HepG2 (cell line): ENCODE measurements at regions not wholly inside any gene's neighbourhood (a gene's known extent, or its start where the extent isn't known, plus 50 kb on each side); places are given as distances from the start of the nearest gene placed in this dataset.

ENCODE experiments used
- AFF4 ChIP-seq: sonication (generic); formaldehyde crosslinking; IDR thresholded peaks from 2 replicates; pipeline ENCODE4 v1.4.0; 2020; ENCODE audit warnings: missing genetic modification reagents
- ARID4A ChIP-seq: sonication (generic); formaldehyde crosslinking; IDR thresholded peaks from 2 replicates; pipeline ENCODE4 v1.5.0; 2020; ENCODE audit warnings: mild to moderate bottlenecking, missing genetic modification reagents, borderline replicate concordance
- CHD4 ChIP-seq: fragments of 200-600 bp; sonication (generic); IDR thresholded peaks from 2 replicates; pipeline ENCODE4 v1.7.0; 2017; ENCODE audit warnings: mild to moderate bottlenecking, low read length, borderline replicate concordance
- GMEB2 ChIP-seq: IDR thresholded peaks from 2 replicates; pipeline ENCODE4 v1.6.1; 2016; ENCODE audit warnings: missing biosample characterization, missing genetic modification reagents, low read depth
- MIER2 ChIP-seq: IDR thresholded peaks from 2 replicates; pipeline ENCODE4 v1.6.1; 2016; ENCODE audit warnings: missing biosample characterization, missing genetic modification reagents
- MTA1 ChIP-seq: sonication (generic); formaldehyde crosslinking; IDR thresholded peaks from 2 replicates; pipeline ENCODE4 v1.4.0; 2020; ENCODE audit warnings: missing genetic modification reagents, mild to moderate bottlenecking, borderline replicate concordance
- NR2C2 ChIP-seq: sonication (generic); formaldehyde crosslinking; IDR thresholded peaks from 2 replicates; pipeline ENCODE4 v1.4.0; 2020; ENCODE audit warnings: missing genetic modification reagents, mild to moderate bottlenecking, moderate library complexity, borderline replicate concordance
- RFX5 ChIP-seq: IDR thresholded peaks from 2 replicates; pipeline ENCODE4 v1.6.1; 2011; ENCODE audit warnings: low read depth, low read length, improper control_type of control experiment
- SMAD3 ChIP-seq: sonication (generic); formaldehyde crosslinking; IDR thresholded peaks from 2 replicates; pipeline ENCODE4 v1.4.0; 2020; ENCODE audit warnings: missing genetic modification reagents
- TFAP4 ChIP-seq: sonication (generic); IDR thresholded peaks from 2 replicates; pipeline ENCODE4 v1.6.1; 2016; ENCODE audit warnings: low read depth, borderline replicate concordance
- ZBTB43 ChIP-seq: sonication (generic); formaldehyde crosslinking; conservative IDR thresholded peaks from 2 replicates; pipeline ENCODE4 v1.4.0; 2020; ENCODE audit warnings: missing genetic modification reagents
- ZNF343 ChIP-seq: sonication (generic); formaldehyde crosslinking; IDR thresholded peaks from 2 replicates; pipeline ENCODE4 v1.4.0; 2020; ENCODE audit warnings: mild to moderate bottlenecking, missing genetic modification reagents
- ZNF546 ChIP-seq: sonication (generic); formaldehyde crosslinking; conservative IDR thresholded peaks from 2 replicates; pipeline ENCODE4 v1.8.1; 2023; ENCODE audit warnings: mild to moderate bottlenecking, missing genetic modification reagents

- TF ChIP-seq NR2C2 (no peak), AFF4 (CRISPR knock-in tag) (no peak), RFX5 (no peak), GMEB2 (CRISPR knock-in tag) (no peak), ZNF546 (CRISPR knock-in tag) (no peak), ARID4A (CRISPR knock-in tag) (no peak), MIER2 (no peak), TFAP4 (no peak), CHD4 (no peak), ZNF343 (CRISPR knock-in tag) (no peak), MTA1 (no peak), SMAD3 (CRISPR knock-in tag) (no peak), ZBTB43 (CRISPR knock-in tag) (no peak)
Observed at GRCh38 chr5:116779846-116780245, 205.2 kb upstream of the SEMA6A start.
